Erythroblast (primary cell): ENCODE measurements at regions not wholly inside any gene's neighbourhood (a gene's known extent, or its start where the extent isn't known, plus 50 kb on each side); places are given as distances from the start of the nearest gene placed in this dataset.

Experiments used
- DNase-seq, 2 experiments: peaks; one replicate each; lab custom pipeline; 2025; lab: John Stamatoyannopoulos, UW
- GATA1 ChIP-seq: IDR thresholded peaks from 2 replicates; pipeline ENCODE4 v1.6.1; 2011; ENCODE audit warnings: low read depth, mild to moderate bottlenecking, control low read depth, low read length, moderate library complexity
- POLR2A ChIP-seq: IDR thresholded peaks from 2 replicates; pipeline ENCODE4 v1.6.1; 2011; ENCODE audit warnings: mild to moderate bottlenecking, low read length

- TF ChIP-seq GATA1 (no peak), POLR2A (no peak)
- no peak for DNase-seq
Observed at GRCh38 chr5:144101616-144102015, 68.8 kb downstream of the YIPF5 start.

GRCh38 chr5:144102361-144102760 is 68.1 kb downstream of the YIPF5 start:
- no peak for DNase-seq
- TF ChIP-seq GATA1 (no peak), POLR2A (no peak)

- TF ChIP-seq POLR2A (no peak), GATA1 (no peak)
- no peak for DNase-seq
Observed at GRCh38 chr5:144102979-144103378, 67.5 kb downstream of the YIPF5 start.

- TF ChIP-seq GATA1 (no peak), POLR2A (no peak)
- DNase-seq: no peak
Observed at GRCh38 chr5:144103611-144104485, 66.6 kb downstream of the YIPF5 start.

GRCh38 chr5:144105371-144105770 is 65.1 kb downstream of the YIPF5 start:
- DNase-seq: no peak
- TF ChIP-seq POLR2A (no peak), GATA1 (no peak)

GRCh38 chr5:144108131-144108530 is 62.3 kb downstream of the YIPF5 start:
- DNase-seq: no peak

More at GRCh38 chr5:144108131-144108530, 62.3 kb downstream of the YIPF5 start:
- TF ChIP-seq POLR2A (no peak), GATA1 (no peak)
